ENCODE measurements at regions not wholly inside any gene's neighbourhood (a gene's known extent, or its start where the extent isn't known, plus 50 kb on each side); places are given as distances from the start of the nearest gene placed in this dataset.

- Mint-ChIP-seq H3K4me1 (peaks cover 5% of the 10 kb centered on the region), H3K36me3 (no peaks in the 10 kb centered on the region), H3K9me3 (no peaks in the 10 kb centered on the region), H3K27ac (no peak overlapping the region), H3K4me3 (no peak overlapping the region), H3K27me3 (ENCODE audit: low read depth) (peaks cover 4% of the 10 kb centered on the region)
- no peak for TF ChIP-seq CTCF (IDR thresholded peaks at IDR 0.05; ENCODE audit: unreplicated experiment)
- no peak for DNase-seq (ENCODE audit: low spot score in 2 of 2, unreplicated experiment in 2 of 2)
These were observed 336.8 kb upstream of the TMEM132C start for GRCh38 chr12:127930122-127930521.

GRCh38 chr12:127934409-127934808, 332.6 kb upstream of the TMEM132C start:
- DNase-seq (ENCODE audit: low spot score in 2 of 2, unreplicated experiment in 2 of 2) = no peak
- no peaks in the 10 kb centered on the region for H3K36me3 Mint-ChIP-seq
- no peak overlapping the region for H3K4me3 Mint-ChIP-seq
- no peaks in the 10 kb centered on the region for H3K4me1 Mint-ChIP-seq
- no peak for TF ChIP-seq CTCF (IDR thresholded peaks at IDR 0.05; ENCODE audit: unreplicated experiment)
- no peak overlapping the region for H3K27ac Mint-ChIP-seq
- H3K27me3 Mint-ChIP-seq (ENCODE audit: low read depth) = peaks cover 4% of the 10 kb centered on the region
- peaks cover 3% of the 10 kb centered on the region for H3K9me3 Mint-ChIP-seq

- no peak for DNase-seq (ENCODE audit: low spot score in 2 of 2, unreplicated experiment in 2 of 2)
- Mint-ChIP-seq H3K9me3 (peaks cover 3% of the 10 kb centered on the region), H3K27ac (no peak overlapping the region), H3K36me3 (no peaks in the 10 kb centered on the region), H3K4me1 (no peaks in the 10 kb centered on the region), H3K27me3 (ENCODE audit: low read depth) (no peaks in the 10 kb centered on the region), H3K4me3 (no peak overlapping the region)
- no peak for TF ChIP-seq CTCF (IDR thresholded peaks at IDR 0.05; ENCODE audit: unreplicated experiment)
These were observed 330.5 kb upstream of the TMEM132C start for GRCh38 chr12:127936463-127936862.

GRCh38 chr12:127941332-127941731, 325.6 kb upstream of the TMEM132C start:
- no peak for DNase-seq (ENCODE audit: low spot score in 2 of 2, unreplicated experiment in 2 of 2)
- TF ChIP-seq CTCF (IDR thresholded peaks at IDR 0.05; ENCODE audit: unreplicated experiment) = no peak
- no peak overlapping the region for H3K27ac Mint-ChIP-seq
- peaks cover 3% of the 10 kb centered on the region for H3K9me3 Mint-ChIP-seq
- H3K27me3 Mint-ChIP-seq (ENCODE audit: low read depth) = no peaks in the 10 kb centered on the region
- H3K4me1 Mint-ChIP-seq = no peaks in the 10 kb centered on the region
- no peak overlapping the region for H3K4me3 Mint-ChIP-seq
- H3K36me3 Mint-ChIP-seq = no peaks in the 10 kb centered on the region

- Mint-ChIP-seq H3K36me3 (no peaks in the 10 kb centered on the region), H3K27ac (no peak overlapping the region), H3K9me3 (peaks cover 7% of the 10 kb centered on the region), H3K4me1 (no peaks in the 10 kb centered on the region), H3K4me3 (no peak overlapping the region), H3K27me3 (ENCODE audit: low read depth) (no peaks in the 10 kb centered on the region)
- DNase-seq (ENCODE audit: low spot score in 2 of 2, unreplicated experiment in 2 of 2) = no peak
- no peak for TF ChIP-seq CTCF (IDR thresholded peaks at IDR 0.05; ENCODE audit: unreplicated experiment)
These were observed 324.0 kb upstream of the TMEM132C start for GRCh38 chr12:127942981-127943380.

Data from mesothelial cell of epicardium (in vitro differentiated cells).